Common myeloid progenitor, CD34-positive (primary cell): ENCODE measurements at regions not wholly inside any gene's neighbourhood (a gene's known extent, or its start where the extent isn't known, plus 50 kb on each side); places are given as distances from the start of the nearest gene placed in this dataset.
"Not testable (repeated sequence)": the region's sequence is repeated elsewhere in the genome, so short reads cannot be mapped to it uniquely, and the experiment has no call there.

Experiments
- CTCF ChIA-PET: fragments of 350-600 bp; sonication (Branson Sonifier 250); formaldehyde crosslinking; loops from one replicate; lab custom pipeline; 2021; ENCODE audit warnings: antibody characterized with exemption; lab: Charles Lee
- POLR2A ChIA-PET: fragments of 350-600 bp; sonication (Branson Sonifier 250); formaldehyde crosslinking; loops from one replicate; lab custom pipeline; 2021; ENCODE audit warnings: antibody characterized with exemption; lab: Charles Lee
- DNase-seq, 3 donors: peaks; one replicate each; pipeline versions ENCODE4 v3.0.0 to v3.0.0-alpha.2; 2013
- H3K27ac ChIP-seq, 2 experiments: 1 replicate in 1 of 2; 2 replicates in 1 of 2; pipeline ENCODE4 v1.7.0; 2013; ENCODE audit warnings: inconsistent platforms in 2 of 2, low read length in 2 of 2, mild to moderate bottlenecking in 2 of 2, low read depth in 1 of 2, moderate library complexity in 1 of 2; ENCODE audit not compliant: severe bottlenecking in 2 of 2, insufficient read depth in 1 of 2, poor library complexity in 1 of 2
- H3K27me3 ChIP-seq, 5 experiments: replicated peaks in 2 of 5; 1 replicate in 3 of 5; 2 replicates in 2 of 5; pipeline versions ENCODE4 v1.6.1 to v1.7.0; 2013; ENCODE audit warnings: low read length in 4 of 5, mild to moderate bottlenecking in 2 of 5, moderate library complexity in 2 of 5, inconsistent platforms in 1 of 5; ENCODE audit not compliant: insufficient read depth in 5 of 5, control insufficient read depth in 4 of 5
- H3K36me3 ChIP-seq, 4 experiments: 1 replicate in 2 of 4; 2 replicates in 2 of 4; pipeline versions ENCODE4 v1.6.1 to v1.7.0; 2013; ENCODE audit warnings: low read length in 3 of 4, control low read depth in 1 of 4, mild to moderate bottlenecking in 1 of 4; ENCODE audit not compliant: control insufficient read depth in 4 of 4, insufficient read depth in 4 of 4
- H3K4me1 ChIP-seq, 4 experiments: 1 replicate in 3 of 4; 2 replicates in 1 of 4; pipeline versions ENCODE4 v1.6.1 to v1.7.1; 2013; ENCODE audit warnings: low read length in 3 of 4, mild to moderate bottlenecking in 3 of 4, control low read depth in 1 of 4, inconsistent platforms in 1 of 4, moderate library complexity in 1 of 4; ENCODE audit not compliant: control insufficient read depth in 4 of 4, insufficient read depth in 4 of 4; ENCODE audit errors: control extremely low read depth in 1 of 4
- H3K4me3 ChIP-seq, 7 experiments: 1 replicate in 4 of 7; 2 replicates in 3 of 7; pipeline versions ENCODE4 v1.5.1 to v1.7.0; 2013; ENCODE audit warnings: mild to moderate bottlenecking in 7 of 7, low read length in 6 of 7, moderate library complexity in 6 of 7, inconsistent platforms in 2 of 7, low read depth in 2 of 7, control low read depth in 1 of 7; ENCODE audit not compliant: insufficient read depth in 4 of 7, control insufficient read depth in 1 of 7; ENCODE audit errors: extremely low read depth in 1 of 7
- H3K9me3 ChIP-seq, 5 experiments: 1 replicate in 4 of 5; 2 replicates in 1 of 5; pipeline versions ENCODE4 v1.6.1 to v1.7.1; 2013; ENCODE audit warnings: low read length in 4 of 5, mild to moderate bottlenecking in 2 of 5, inconsistent platforms in 1 of 5, low read depth in 1 of 5, moderate library complexity in 1 of 5; ENCODE audit not compliant: control insufficient read depth in 4 of 5, insufficient read depth in 2 of 5; ENCODE audit errors: control extremely low read depth in 1 of 5
- WGBS: methylation state at CpG from one replicate; pipeline ENCODE4 v1.1.5; 2013; ENCODE audit not compliant: insufficient coverage; 5-methylcytosine and 5-hydroxymethylcytosine counted together

- DNase-seq, H3K27ac ChIP-seq, H3K4me1 ChIP-seq, H3K36me3 ChIP-seq, H3K4me3 ChIP-seq, CTCF ChIA-PET, H3K27me3 ChIP-seq, POLR2A ChIA-PET: not testable (repeated sequence)
- WGBS = 96% methylated on average over 4 of the region's 5 CpGs
- H3K9me3 ChIP-seq = peaks cover 5 to 38% (median 18%) of the 10 kb centered on the region in 5 experiments
These were observed 383.5 kb upstream of the RUNX1 start for GRCh38 chr21:35432601-35433000.

- peaks cover 3 to 36% (median 16%) of the 10 kb centered on the region in 5 experiments for H3K9me3 ChIP-seq
- CTCF ChIA-PET = no interaction called here
- no peak overlapping the region for H3K4me3 ChIP-seq
- POLR2A ChIA-PET = no interaction called here
- no peak overlapping the region for H3K27ac ChIP-seq
- DNase-seq = no peak
- 100% methylated on average over 1 of the region's 3 CpGs for WGBS
- H3K4me1 ChIP-seq = peaks cover 2 to 8% (median 4%) of the 10 kb centered on the region in 4 experiments
- H3K27me3 ChIP-seq = no peaks in the 10 kb centered on the region
- H3K36me3 ChIP-seq = no peaks in the 10 kb centered on the region
These were observed 381.2 kb upstream of the RUNX1 start for GRCh38 chr21:35430260-35430659.

- ChIA-PET CTCF (no interaction called here), POLR2A (no interaction called here)
- H3K4me3 ChIP-seq = no peak overlapping the region
- H3K27ac ChIP-seq = no peak overlapping the region
- no peak for DNase-seq
- H3K4me1 ChIP-seq = peaks cover 2 to 8% (median 4%) of the 10 kb centered on the region in 4 experiments
- no peaks in the 10 kb centered on the region for H3K36me3 ChIP-seq
- H3K27me3 ChIP-seq = no peaks in the 10 kb centered on the region
- peaks cover 1 to 25% (median 10%) of the 10 kb centered on the region in 5 experiments for H3K9me3 ChIP-seq
These were observed 379.8 kb upstream of the RUNX1 start for GRCh38 chr21:35428937-35429336.

DNA sequence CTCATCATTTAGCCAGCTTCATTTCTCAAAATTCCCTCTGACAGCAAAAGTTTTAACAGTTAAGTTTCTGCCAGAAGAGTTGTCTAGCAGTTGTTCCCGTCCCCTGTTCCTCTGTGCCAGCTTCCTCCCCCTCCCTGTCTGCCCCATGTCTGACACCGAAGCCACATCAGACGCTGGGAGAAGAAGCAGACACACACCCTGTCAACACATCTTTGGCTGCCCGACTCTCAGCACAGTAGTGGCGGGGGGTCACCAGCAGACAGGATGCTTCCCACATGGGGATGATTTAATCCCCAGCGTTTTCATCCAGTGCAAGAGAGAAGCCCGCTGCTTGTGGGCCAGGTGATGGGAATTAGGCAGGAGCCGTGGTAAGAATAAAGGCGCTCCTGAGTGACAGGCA lies 379.4 kb upstream of the RUNX1 start:
- peaks cover 2 to 8% (median 4%) of the 10 kb centered on the region in 4 experiments for H3K4me1 ChIP-seq
- 59% methylated on average over 6 of the region's 9 CpGs for WGBS
- H3K27ac ChIP-seq = no peak overlapping the region
- CTCF ChIA-PET = no interaction called here
- POLR2A ChIA-PET = no interaction called here
- peak in 1 of 3 donors; percentile 10 for DNase-seq
- H3K4me3 ChIP-seq = no peak overlapping the region
- peaks cover 0 to 26% (median 7%) of the 10 kb centered on the region in 5 experiments for H3K9me3 ChIP-seq
- no peaks in the 10 kb centered on the region for H3K36me3 ChIP-seq
- no peaks in the 10 kb centered on the region for H3K27me3 ChIP-seq

GRCh38 chr21:35428001-35428320 lies 378.9 kb upstream of the RUNX1 start:
- H3K27ac ChIP-seq = no peak overlapping the region
- H3K9me3 ChIP-seq = peaks cover 0 to 25% (median 4%) of the 10 kb centered on the region in 5 experiments
- no peaks in the 10 kb centered on the region for H3K36me3 ChIP-seq
- CTCF ChIA-PET = interaction anchor here (1.2 kb wide), 1 partner anchor 10 kb away, joined by 3 read pairs; no protein-coding TSS in a partner anchor
- POLR2A ChIA-PET = no interaction called here
- DNase-seq = no peak
- no peaks in the 10 kb centered on the region for H3K27me3 ChIP-seq
- peaks cover 2 to 8% (median 4%) of the 10 kb centered on the region in 4 experiments for H3K4me1 ChIP-seq
- no peak overlapping the region for H3K4me3 ChIP-seq

- peaks cover 0 to 25% (median 5%) of the 10 kb centered on the region in 5 experiments for H3K9me3 ChIP-seq
- ChIA-PET POLR2A (no interaction called here), CTCF (interaction anchor here (0.9 to 1.2 kb wide), 2 partner anchors 9 to 14 kb away, joined by 3 read pairs; no protein-coding TSS in a partner anchor)
- no peaks in the 10 kb centered on the region for H3K27me3 ChIP-seq
- 97% methylated on average over 4 of the region's 9 CpGs for WGBS
- peaks cover 2 to 8% (median 4%) of the 10 kb centered on the region in 4 experiments for H3K4me1 ChIP-seq
- no peak for DNase-seq
- H3K27ac ChIP-seq = no peak overlapping the region
- H3K4me3 ChIP-seq = no peak overlapping the region
- H3K36me3 ChIP-seq = no peaks in the 10 kb centered on the region
These were observed 378.4 kb upstream of the RUNX1 start for GRCh38 chr21:35427320-35428000.

DNA sequence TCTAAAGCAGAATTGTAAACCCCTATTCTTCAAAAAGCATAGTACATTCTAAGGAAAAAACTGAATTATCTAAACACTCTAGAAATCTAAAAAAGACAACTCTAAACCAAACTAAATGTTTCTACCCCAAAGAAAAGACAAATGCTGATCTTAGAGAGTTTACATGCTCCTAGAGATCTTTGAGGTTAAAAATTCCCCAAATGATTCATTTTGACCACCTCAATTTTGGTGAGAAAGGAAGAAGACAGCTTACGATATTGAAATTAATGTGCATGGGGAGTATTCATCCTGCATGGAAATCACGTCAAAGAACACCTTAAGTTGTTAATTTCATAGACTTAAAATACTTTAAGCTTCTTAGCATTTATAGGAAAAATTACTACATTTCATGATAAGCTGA lies 377.8 kb upstream of the RUNX1 start:
- H3K36me3 ChIP-seq = no peaks in the 10 kb centered on the region
- CTCF ChIA-PET = interaction anchor here (0.9 to 1.2 kb wide), 3 partner anchors 9 to 15 kb away, joined by 3 read pairs; no protein-coding TSS in a partner anchor
- POLR2A ChIA-PET = interaction anchor here (0.6 kb wide), 1 partner anchor 1501 kb away, joined by 3 read pairs; no protein-coding TSS in a partner anchor
- H3K27me3 ChIP-seq = no peaks in the 10 kb centered on the region
- H3K27ac ChIP-seq = no peak overlapping the region
- H3K9me3 ChIP-seq = peaks cover 0 to 25% (median 11%) of the 10 kb centered on the region in 5 experiments
- no CpG with 5 or more reads among the region's 2 CpGs for WGBS
- no peak for DNase-seq
- no peak overlapping the region for H3K4me3 ChIP-seq
- peaks cover 2 to 8% (median 4%) of the 10 kb centered on the region in 4 experiments for H3K4me1 ChIP-seq
